NB4 (cell line): ENCODE measurements at regions not wholly inside any gene's neighbourhood (a gene's known extent, or its start where the extent isn't known, plus 50 kb on each side); places are given as distances from the start of the nearest gene placed in this dataset.

Experiments used
- CTCF ChIP-seq: IDR thresholded peaks from one replicate; pipeline ENCODE4 v1.5.1; 2012; ENCODE audit warnings: low read depth, low read length
- POLR2A ChIP-seq: IDR thresholded peaks from 2 replicates; pipeline ENCODE4 v1.6.1; 2011; ENCODE audit warnings: mild to moderate bottlenecking; ENCODE audit not compliant: insufficient read length; ENCODE audit errors: extremely low read depth

DNA sequence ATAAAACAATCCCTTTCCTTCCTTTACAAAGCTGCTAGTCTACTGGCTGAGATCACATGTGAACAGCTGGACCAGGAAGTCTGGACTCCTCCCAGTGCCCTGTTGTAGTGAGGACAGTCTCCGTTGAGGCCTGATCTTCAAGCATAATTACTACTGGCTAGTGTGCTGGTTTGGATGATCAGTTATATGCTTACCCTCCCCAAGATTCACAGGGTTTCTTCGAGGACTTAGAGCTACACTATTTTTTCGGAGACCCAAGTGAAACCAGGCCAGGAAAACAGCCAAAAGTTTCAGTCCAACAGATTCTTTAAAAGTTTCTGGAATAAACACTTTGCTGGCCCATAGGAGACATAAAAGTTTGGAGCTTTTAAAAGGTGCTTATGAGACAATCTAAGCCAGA is 194.9 kb upstream of the CDH11 start:
- TF ChIP-seq CTCF (no peak), POLR2A (no peak)
